ENCODE measurements at regions not wholly inside any gene's neighbourhood (a gene's known extent, or its start where the extent isn't known, plus 50 kb on each side); places are given as distances from the start of the nearest gene placed in this dataset.

DNA sequence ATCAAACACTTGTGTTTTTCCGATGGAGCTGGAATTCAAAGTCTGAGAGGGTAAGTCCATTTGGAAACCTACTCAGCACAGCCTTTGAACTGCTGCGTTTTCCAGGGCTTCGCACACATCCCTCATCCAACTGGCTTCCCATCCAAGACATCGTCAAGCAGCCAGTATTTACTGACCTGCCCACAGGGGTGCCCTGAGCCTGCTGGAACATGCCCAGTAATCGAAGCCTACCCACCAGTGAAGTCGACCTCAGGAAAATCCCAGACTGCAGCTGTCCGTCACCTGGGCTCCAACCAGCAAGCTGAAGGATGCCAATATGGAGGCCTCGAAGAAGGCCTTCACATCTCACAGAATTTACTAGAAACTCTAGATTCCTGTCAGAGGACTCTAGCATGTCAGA is 261.6 kb downstream of the PLPP3 start:
- CTCF ChIA-PET, result no interaction called here
- Histone ChIP-seq H3K4me1 (ENCODE audit: control extremely low read depth in 1 of 4, control insufficient read depth in 4 of 4, insufficient read depth in 4 of 4, low read length in 3 of 4) (no peaks in the 10 kb centered on the region), H3K4me3 (ENCODE audit: control insufficient read depth in 1 of 7, extremely low read depth in 1 of 7, insufficient read depth in 4 of 7, low read depth in 2 of 7, low read length in 6 of 7) (no peak overlapping the region), H3K9me3 (ENCODE audit: control extremely low read depth in 1 of 5, control insufficient read depth in 4 of 5, insufficient read depth in 2 of 5, low read depth in 1 of 5, low read length in 4 of 5) (peaks cover 0 to 3% (median 2%) of the 10 kb centered on the region in 5 experiments), H3K27me3 (replicated peaks in 2 of 5; ENCODE audit: control insufficient read depth in 4 of 5, insufficient read depth in 5 of 5, low read length in 4 of 5) (no peaks in the 10 kb centered on the region), H3K27ac (ENCODE audit: insufficient read depth in 1 of 2, low read depth in 1 of 2, low read length in 2 of 2, poor library complexity in 1 of 2, severe bottlenecking in 2 of 2) (no peak overlapping the region), H3K36me3 (ENCODE audit: control insufficient read depth in 4 of 4, insufficient read depth in 4 of 4, low read length in 3 of 4) (no peaks in the 10 kb centered on the region)
- DNase-seq, result no peak
- POLR2A ChIA-PET, result no interaction called here
- WGBS (ENCODE audit: insufficient coverage), result 99% methylated on average over 7 of the region's 8 CpGs

DNA sequence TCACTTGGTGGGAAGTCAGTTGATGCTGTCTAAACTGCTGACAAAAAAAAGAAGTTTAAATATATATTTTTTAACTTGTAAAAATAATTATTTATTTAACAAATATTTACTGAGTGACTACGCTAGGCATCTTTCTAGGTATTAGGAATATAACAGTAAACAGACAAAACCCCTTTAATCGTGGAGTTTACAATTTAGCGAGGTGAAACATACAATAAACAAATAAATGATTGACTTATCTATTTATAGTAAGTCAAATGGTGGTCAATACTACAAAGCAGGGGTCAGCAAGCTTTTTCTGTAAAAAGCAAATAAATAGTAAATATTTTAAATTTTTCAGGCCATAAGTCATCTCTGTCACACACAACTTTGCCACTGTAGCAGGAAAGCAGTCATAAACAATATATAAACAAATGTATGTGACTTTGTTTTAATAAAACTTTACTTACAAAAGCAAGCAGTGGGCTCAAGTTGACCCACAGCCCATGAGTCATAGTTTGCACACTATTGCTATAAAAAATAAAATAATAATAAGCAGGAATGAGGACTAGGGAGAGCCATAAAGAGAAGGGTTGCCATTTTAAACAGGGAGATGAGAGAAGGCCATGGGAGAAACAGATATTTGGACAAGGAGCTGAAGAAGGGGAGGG is 263.9 kb downstream of the PLPP3 start:
- H3K4me3 ChIP-seq (ENCODE audit: control insufficient read depth in 1 of 7, extremely low read depth in 1 of 7, insufficient read depth in 4 of 7, low read depth in 2 of 7, low read length in 6 of 7), result no peak overlapping the region
- no peak overlapping the region for H3K27ac ChIP-seq (ENCODE audit: insufficient read depth in 1 of 2, low read depth in 1 of 2, low read length in 2 of 2, poor library complexity in 1 of 2, severe bottlenecking in 2 of 2)
- ChIA-PET POLR2A (no interaction called here), CTCF (no interaction called here)
- DNase-seq, result no peak
- WGBS (ENCODE audit: insufficient coverage), result no CpG with 5 or more reads among the region's 3 CpGs
- peaks cover 0 to 3% (median 2%) of the 10 kb centered on the region in 5 experiments for H3K9me3 ChIP-seq (ENCODE audit: control extremely low read depth in 1 of 5, control insufficient read depth in 4 of 5, insufficient read depth in 2 of 5, low read depth in 1 of 5, low read length in 4 of 5)
- no peaks in the 10 kb centered on the region for H3K36me3 ChIP-seq (ENCODE audit: control insufficient read depth in 4 of 4, insufficient read depth in 4 of 4, low read length in 3 of 4)
- H3K27me3 ChIP-seq (replicated peaks in 2 of 5; ENCODE audit: control insufficient read depth in 4 of 5, insufficient read depth in 5 of 5, low read length in 4 of 5), result no peaks in the 10 kb centered on the region
- no peaks in the 10 kb centered on the region for H3K4me1 ChIP-seq (ENCODE audit: control extremely low read depth in 1 of 4, control insufficient read depth in 4 of 4, insufficient read depth in 4 of 4, low read length in 3 of 4)

DNA sequence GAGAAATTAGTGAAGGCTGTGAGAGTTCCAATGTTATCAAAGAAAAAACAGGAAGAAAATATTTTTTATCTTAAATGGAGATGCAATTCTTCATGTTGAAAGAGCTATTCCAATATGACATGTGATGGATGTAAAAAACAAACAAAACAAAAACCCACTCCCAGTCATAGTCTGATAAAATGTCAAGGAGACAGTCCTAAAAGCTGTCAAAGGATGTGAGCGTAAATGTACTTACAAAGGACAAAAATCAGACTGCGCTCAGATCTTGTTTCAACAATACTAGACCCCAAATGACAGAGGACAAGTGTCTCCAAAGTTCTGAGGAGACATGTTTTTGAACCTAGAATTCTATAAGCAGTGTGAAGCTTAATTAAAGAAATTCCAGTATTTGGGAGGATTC is 265.8 kb downstream of the PLPP3 start:
- no peaks in the 10 kb centered on the region for H3K27me3 ChIP-seq (replicated peaks in 2 of 5; ENCODE audit: control insufficient read depth in 4 of 5, insufficient read depth in 5 of 5, low read length in 4 of 5)
- peaks cover 0 to 3% (median 2%) of the 10 kb centered on the region in 5 experiments for H3K9me3 ChIP-seq (ENCODE audit: control extremely low read depth in 1 of 5, control insufficient read depth in 4 of 5, insufficient read depth in 2 of 5, low read depth in 1 of 5, low read length in 4 of 5)
- CTCF ChIA-PET, result no interaction called here
- no peak for DNase-seq
- H3K4me3 ChIP-seq (ENCODE audit: control insufficient read depth in 1 of 7, extremely low read depth in 1 of 7, insufficient read depth in 4 of 7, low read depth in 2 of 7, low read length in 6 of 7), result no peak overlapping the region
- 83% methylated on average over 1 of the region's 2 CpGs for WGBS (ENCODE audit: insufficient coverage)
- POLR2A ChIA-PET, result no interaction called here
- no peaks in the 10 kb centered on the region for H3K4me1 ChIP-seq (ENCODE audit: control extremely low read depth in 1 of 4, control insufficient read depth in 4 of 4, insufficient read depth in 4 of 4, low read length in 3 of 4)
- no peaks in the 10 kb centered on the region for H3K36me3 ChIP-seq (ENCODE audit: control insufficient read depth in 4 of 4, insufficient read depth in 4 of 4, low read length in 3 of 4)
- no peak overlapping the region for H3K27ac ChIP-seq (ENCODE audit: insufficient read depth in 1 of 2, low read depth in 1 of 2, low read length in 2 of 2, poor library complexity in 1 of 2, severe bottlenecking in 2 of 2)

DNA sequence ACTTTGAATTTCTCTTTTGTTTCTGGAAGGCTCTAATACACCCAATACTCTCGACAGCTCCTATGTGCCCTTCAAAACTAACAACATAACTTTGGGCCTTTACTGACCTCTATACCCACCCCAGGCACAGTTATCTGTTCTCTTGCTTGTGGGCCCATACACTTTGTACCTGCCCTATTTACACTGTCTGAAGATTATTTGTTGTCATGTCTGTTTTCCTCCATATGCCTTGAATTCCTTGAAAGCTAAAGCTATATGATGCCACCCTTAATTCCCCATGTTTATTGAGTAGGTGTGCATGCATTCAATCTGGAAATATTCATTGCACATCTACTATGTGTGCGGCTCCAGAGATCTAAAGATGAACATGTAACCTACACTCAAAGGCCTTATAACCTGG is 267.6 kb downstream of the PLPP3 start:
- no peak for DNase-seq
- no peak overlapping the region for H3K27ac ChIP-seq (ENCODE audit: insufficient read depth in 1 of 2, low read depth in 1 of 2, low read length in 2 of 2, poor library complexity in 1 of 2, severe bottlenecking in 2 of 2)
- POLR2A ChIA-PET, result no interaction called here

DNA sequence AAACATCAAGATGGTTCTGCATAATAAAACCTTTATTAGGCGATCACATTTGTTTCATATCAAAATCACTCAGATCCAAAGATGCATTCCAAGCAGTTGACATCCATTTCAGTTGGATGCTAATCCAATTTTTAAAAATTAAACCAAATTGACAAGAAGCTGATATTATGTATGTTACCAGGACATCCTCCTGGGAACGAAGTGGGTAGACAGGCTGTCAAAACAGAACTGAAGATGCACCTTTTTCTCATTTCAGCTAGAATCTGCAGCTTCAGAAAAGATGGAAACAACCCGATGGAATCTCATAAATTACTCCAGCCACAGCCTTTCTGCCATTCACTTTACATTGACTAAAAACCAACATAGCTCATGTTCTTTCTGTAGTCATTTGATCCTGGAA is 268.4 kb downstream of the PLPP3 start:
- Histone ChIP-seq H3K4me3 (ENCODE audit: control insufficient read depth in 1 of 7, extremely low read depth in 1 of 7, insufficient read depth in 4 of 7, low read depth in 2 of 7, low read length in 6 of 7) (no peak overlapping the region), H3K9me3 (ENCODE audit: control extremely low read depth in 1 of 5, control insufficient read depth in 4 of 5, insufficient read depth in 2 of 5, low read depth in 1 of 5, low read length in 4 of 5) (peaks cover 0 to 7% (median 2%) of the 10 kb centered on the region in 5 experiments), H3K27me3 (replicated peaks in 2 of 5; ENCODE audit: control insufficient read depth in 4 of 5, insufficient read depth in 5 of 5, low read length in 4 of 5) (no peaks in the 10 kb centered on the region), H3K36me3 (ENCODE audit: control insufficient read depth in 4 of 4, insufficient read depth in 4 of 4, low read length in 3 of 4) (no peaks in the 10 kb centered on the region), H3K4me1 (ENCODE audit: control extremely low read depth in 1 of 4, control insufficient read depth in 4 of 4, insufficient read depth in 4 of 4, low read length in 3 of 4) (no peaks in the 10 kb centered on the region), H3K27ac (ENCODE audit: insufficient read depth in 1 of 2, low read depth in 1 of 2, low read length in 2 of 2, poor library complexity in 1 of 2, severe bottlenecking in 2 of 2) (no peak overlapping the region)
- ChIA-PET POLR2A (no interaction called here), CTCF (no interaction called here)
- no peak for DNase-seq
- WGBS (ENCODE audit: insufficient coverage), result 100% methylated on average over 2 of the region's 3 CpGs

More for the DNA sequence above, 267.6 kb downstream of the PLPP3 start:
- Histone ChIP-seq H3K4me1 (ENCODE audit: control extremely low read depth in 1 of 4, control insufficient read depth in 4 of 4, insufficient read depth in 4 of 4, low read length in 3 of 4) (no peaks in the 10 kb centered on the region), H3K36me3 (ENCODE audit: control insufficient read depth in 4 of 4, insufficient read depth in 4 of 4, low read length in 3 of 4) (no peaks in the 10 kb centered on the region), H3K4me3 (ENCODE audit: control insufficient read depth in 1 of 7, extremely low read depth in 1 of 7, insufficient read depth in 4 of 7, low read depth in 2 of 7, low read length in 6 of 7) (no peak overlapping the region), H3K9me3 (ENCODE audit: control extremely low read depth in 1 of 5, control insufficient read depth in 4 of 5, insufficient read depth in 2 of 5, low read depth in 1 of 5, low read length in 4 of 5) (peaks cover 0 to 7% (median 2%) of the 10 kb centered on the region in 5 experiments), H3K27me3 (replicated peaks in 2 of 5; ENCODE audit: control insufficient read depth in 4 of 5, insufficient read depth in 5 of 5, low read length in 4 of 5) (no peaks in the 10 kb centered on the region)
- WGBS (ENCODE audit: insufficient coverage), result 100% methylated on average over 2 of the region's 2 CpGs
- CTCF ChIA-PET, result no interaction called here

DNA sequence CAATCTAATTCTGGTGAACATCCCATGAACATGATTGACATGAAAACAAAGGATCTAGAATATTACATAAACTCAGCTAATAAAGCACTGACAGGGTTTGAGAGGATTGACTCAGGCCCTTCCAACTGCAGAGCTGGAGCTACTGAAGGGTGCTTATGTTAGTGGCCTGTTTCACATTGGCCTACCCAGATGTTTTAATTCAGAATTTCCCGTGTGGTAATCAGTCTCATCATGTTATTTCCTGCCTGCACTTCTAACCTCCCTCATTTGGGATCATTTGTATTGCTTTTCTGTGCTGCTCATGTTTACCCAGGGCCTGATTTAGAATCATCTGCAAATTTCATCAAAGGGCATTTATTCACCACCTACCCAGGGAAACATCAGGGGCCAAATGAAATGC is 270.3 kb downstream of the PLPP3 start:
- Histone ChIP-seq H3K9me3 (ENCODE audit: control extremely low read depth in 1 of 5, control insufficient read depth in 4 of 5, insufficient read depth in 2 of 5, low read depth in 1 of 5, low read length in 4 of 5) (peaks cover 0 to 4% (median 0%) of the 10 kb centered on the region in 5 experiments), H3K36me3 (ENCODE audit: control insufficient read depth in 4 of 4, insufficient read depth in 4 of 4, low read length in 3 of 4) (no peaks in the 10 kb centered on the region), H3K27me3 (replicated peaks in 2 of 5; ENCODE audit: control insufficient read depth in 4 of 5, insufficient read depth in 5 of 5, low read length in 4 of 5) (no peaks in the 10 kb centered on the region), H3K4me1 (ENCODE audit: control extremely low read depth in 1 of 4, control insufficient read depth in 4 of 4, insufficient read depth in 4 of 4, low read length in 3 of 4) (no peaks in the 10 kb centered on the region), H3K27ac (ENCODE audit: insufficient read depth in 1 of 2, low read depth in 1 of 2, low read length in 2 of 2, poor library complexity in 1 of 2, severe bottlenecking in 2 of 2) (no peak overlapping the region), H3K4me3 (ENCODE audit: control insufficient read depth in 1 of 7, extremely low read depth in 1 of 7, insufficient read depth in 4 of 7, low read depth in 2 of 7, low read length in 6 of 7) (no peak overlapping the region)
- ChIA-PET CTCF (no interaction called here), POLR2A (no interaction called here)
- WGBS (ENCODE audit: insufficient coverage), result 88% methylated on average over 1 of the region's 1 CpG
- DNase-seq, result no peak

DNA sequence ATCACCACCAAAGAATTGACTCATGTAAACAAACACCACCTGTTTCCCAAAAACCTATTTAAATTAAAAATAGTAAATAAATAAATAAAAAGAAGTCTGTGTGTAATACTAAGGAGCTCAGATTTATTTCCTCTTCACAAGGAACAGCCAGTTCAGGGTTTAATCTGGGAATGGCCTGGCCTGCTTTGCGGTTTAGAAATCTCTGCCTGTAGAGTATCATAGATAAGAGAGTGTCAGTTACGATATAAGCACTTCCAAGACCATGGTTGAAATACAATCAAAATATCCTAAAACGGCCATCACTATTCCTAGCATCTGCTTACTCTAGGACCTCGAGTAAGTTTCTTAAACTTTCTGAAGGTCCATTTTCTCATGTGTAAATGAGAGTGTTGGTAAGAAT is 274.4 kb downstream of the PLPP3 start:
- Histone ChIP-seq H3K36me3 (ENCODE audit: control insufficient read depth in 4 of 4, insufficient read depth in 4 of 4, low read length in 3 of 4) (no peaks in the 10 kb centered on the region), H3K4me1 (ENCODE audit: control extremely low read depth in 1 of 4, control insufficient read depth in 4 of 4, insufficient read depth in 4 of 4, low read length in 3 of 4) (no peaks in the 10 kb centered on the region), H3K9me3 (ENCODE audit: control extremely low read depth in 1 of 5, control insufficient read depth in 4 of 5, insufficient read depth in 2 of 5, low read depth in 1 of 5, low read length in 4 of 5) (peaks cover 0 to 4% (median 0%) of the 10 kb centered on the region in 5 experiments), H3K27me3 (replicated peaks in 2 of 5; ENCODE audit: control insufficient read depth in 4 of 5, insufficient read depth in 5 of 5, low read length in 4 of 5) (no peaks in the 10 kb centered on the region), H3K4me3 (ENCODE audit: control insufficient read depth in 1 of 7, extremely low read depth in 1 of 7, insufficient read depth in 4 of 7, low read depth in 2 of 7, low read length in 6 of 7) (no peak overlapping the region), H3K27ac (ENCODE audit: insufficient read depth in 1 of 2, low read depth in 1 of 2, low read length in 2 of 2, poor library complexity in 1 of 2, severe bottlenecking in 2 of 2) (no peak overlapping the region)
- no peak for DNase-seq
- POLR2A ChIA-PET, result no interaction called here
- no CpG with 5 or more reads among the region's 4 CpGs for WGBS (ENCODE audit: insufficient coverage)
- CTCF ChIA-PET, result no interaction called here

Data from common myeloid progenitor, CD34-positive (primary cell).